Stomach (tissue), 4 donors: ENCODE measurements at regions not wholly inside any gene's neighbourhood (a gene's known extent, or its start where the extent isn't known, plus 50 kb on each side); places are given as distances from the start of the nearest gene placed in this dataset.

Source experiments
- POLR2A ChIP-seq, 4 donors: fragments of 450-650 bp; IDR thresholded peaks; one replicate each; pipeline ENCODE4 v1.6.1; 2016; ENCODE audit warnings: antibody characterized with exemption in 4 of 4, control low read depth in 2 of 4, mild to moderate bottlenecking in 1 of 4, moderate library complexity in 1 of 4
- POLR2AphosphoS5 ChIP-seq, 3 donors: sonication (generic); formaldehyde crosslinking; IDR thresholded peaks; one replicate each; pipeline ENCODE4 v1.6.1; 2016; ENCODE audit warnings: antibody characterized with exemption in 3 of 3
- TF ChIP-seq, protein P1 (sequence below), 7 experiments: fragments of 450-650 bp in 4 of 7; fragments of 200-600 bp in 3 of 7; sonication (generic) in 3 of 7; IDR thresholded peaks; one replicate each; pipeline ENCODE4 v1.5.1; 2016 to 2019; ENCODE audit warnings: antibody characterized with exemption in 7 of 7, control low read depth in 2 of 7, mild to moderate bottlenecking in 1 of 7

- TF ChIP-seq, protein P1, sequence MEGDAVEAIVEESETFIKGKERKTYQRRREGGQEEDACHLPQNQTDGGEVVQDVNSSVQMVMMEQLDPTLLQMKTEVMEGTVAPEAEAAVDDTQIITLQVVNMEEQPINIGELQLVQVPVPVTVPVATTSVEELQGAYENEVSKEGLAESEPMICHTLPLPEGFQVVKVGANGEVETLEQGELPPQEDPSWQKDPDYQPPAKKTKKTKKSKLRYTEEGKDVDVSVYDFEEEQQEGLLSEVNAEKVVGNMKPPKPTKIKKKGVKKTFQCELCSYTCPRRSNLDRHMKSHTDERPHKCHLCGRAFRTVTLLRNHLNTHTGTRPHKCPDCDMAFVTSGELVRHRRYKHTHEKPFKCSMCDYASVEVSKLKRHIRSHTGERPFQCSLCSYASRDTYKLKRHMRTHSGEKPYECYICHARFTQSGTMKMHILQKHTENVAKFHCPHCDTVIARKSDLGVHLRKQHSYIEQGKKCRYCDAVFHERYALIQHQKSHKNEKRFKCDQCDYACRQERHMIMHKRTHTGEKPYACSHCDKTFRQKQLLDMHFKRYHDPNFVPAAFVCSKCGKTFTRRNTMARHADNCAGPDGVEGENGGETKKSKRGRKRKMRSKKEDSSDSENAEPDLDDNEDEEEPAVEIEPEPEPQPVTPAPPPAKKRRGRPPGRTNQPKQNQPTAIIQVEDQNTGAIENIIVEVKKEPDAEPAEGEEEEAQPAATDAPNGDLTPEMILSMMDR (IDR thresholded peaks at IDR 0.05), result no peak
- TF ChIP-seq POLR2A (IDR thresholded peaks at IDR 0.05) (no peak), POLR2AphosphoS5 (IDR thresholded peaks at IDR 0.05) (no peak)
Observed at GRCh38 chr11:113551645-113552044, 76.4 kb upstream of the DRD2 start.
